Fibroblast of pulmonary artery (primary cell): ENCODE measurements at regions not wholly inside any gene's neighbourhood (a gene's known extent, or its start where the extent isn't known, plus 50 kb on each side); places are given as distances from the start of the nearest gene placed in this dataset.

Experiments used
- DNase-seq: peaks from one replicate; pipeline ENCODE4 v3.0.0-alpha.2; 2010; ENCODE audit warnings: low read depth
- H3K4me3 ChIP-seq: replicated peaks from 2 replicates; pipeline ENCODE4 v1.5.1; 2011; ENCODE audit warnings: low read depth, mild to moderate bottlenecking, control low read depth, low read length, moderate library complexity
- TF ChIP-seq, protein P1 (sequence below): IDR thresholded peaks from 2 replicates; pipeline ENCODE4 v1.5.1; 2011; ENCODE audit warnings: mild to moderate bottlenecking, control low read depth, low read length, inconsistent platforms; ENCODE audit errors: missing control alignments

GRCh38 chr17:70610161-70610560, 440.8 kb downstream of the KCNJ2 start:
- no peak for DNase-seq
- no peak overlapping the region for H3K4me3 ChIP-seq
- TF ChIP-seq, protein P1, sequence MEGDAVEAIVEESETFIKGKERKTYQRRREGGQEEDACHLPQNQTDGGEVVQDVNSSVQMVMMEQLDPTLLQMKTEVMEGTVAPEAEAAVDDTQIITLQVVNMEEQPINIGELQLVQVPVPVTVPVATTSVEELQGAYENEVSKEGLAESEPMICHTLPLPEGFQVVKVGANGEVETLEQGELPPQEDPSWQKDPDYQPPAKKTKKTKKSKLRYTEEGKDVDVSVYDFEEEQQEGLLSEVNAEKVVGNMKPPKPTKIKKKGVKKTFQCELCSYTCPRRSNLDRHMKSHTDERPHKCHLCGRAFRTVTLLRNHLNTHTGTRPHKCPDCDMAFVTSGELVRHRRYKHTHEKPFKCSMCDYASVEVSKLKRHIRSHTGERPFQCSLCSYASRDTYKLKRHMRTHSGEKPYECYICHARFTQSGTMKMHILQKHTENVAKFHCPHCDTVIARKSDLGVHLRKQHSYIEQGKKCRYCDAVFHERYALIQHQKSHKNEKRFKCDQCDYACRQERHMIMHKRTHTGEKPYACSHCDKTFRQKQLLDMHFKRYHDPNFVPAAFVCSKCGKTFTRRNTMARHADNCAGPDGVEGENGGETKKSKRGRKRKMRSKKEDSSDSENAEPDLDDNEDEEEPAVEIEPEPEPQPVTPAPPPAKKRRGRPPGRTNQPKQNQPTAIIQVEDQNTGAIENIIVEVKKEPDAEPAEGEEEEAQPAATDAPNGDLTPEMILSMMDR = no peak

DNA sequence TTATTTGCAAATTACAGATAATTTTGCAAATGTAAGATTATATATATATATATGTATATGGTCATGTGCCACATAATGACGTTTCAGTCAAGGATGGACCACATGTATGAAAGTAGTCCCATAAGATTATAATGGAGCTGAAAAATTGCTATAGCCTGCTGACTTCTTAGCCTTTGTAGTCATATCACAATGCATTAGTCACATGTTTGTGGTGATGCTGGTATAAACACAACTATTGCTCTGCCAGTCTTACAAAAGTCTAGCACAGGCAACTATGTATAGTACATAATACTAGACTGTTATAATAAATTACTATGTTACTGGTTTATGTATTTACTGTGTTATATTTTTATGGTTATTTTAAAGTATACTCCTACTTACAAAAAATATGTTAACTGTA, 444.3 kb downstream of the KCNJ2 start:
- TF ChIP-seq, protein P1 = no peak
- H3K4me3 ChIP-seq = no peak overlapping the region
- DNase-seq = no peak

DNA sequence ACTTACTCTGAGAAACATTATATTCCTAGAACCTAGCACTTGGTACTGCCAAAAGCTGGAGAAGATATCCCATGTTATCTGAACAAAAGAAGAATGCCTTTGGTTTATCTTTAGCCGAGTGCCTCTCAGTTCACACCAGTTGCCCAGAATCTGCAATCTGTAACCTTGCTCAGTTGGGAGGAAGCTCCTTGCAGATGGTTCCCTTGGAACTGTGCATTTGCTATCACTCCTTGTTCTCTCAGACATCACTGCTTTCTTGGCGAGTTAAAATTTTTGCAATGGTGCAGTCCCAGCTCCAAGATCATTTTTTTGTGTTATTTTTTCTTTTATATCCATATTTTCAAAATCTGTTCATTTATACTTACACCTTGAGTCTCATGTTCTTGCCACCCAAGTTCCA, 446.5 kb downstream of the KCNJ2 start:
- DNase-seq = no peak
- no peak overlapping the region for H3K4me3 ChIP-seq
- TF ChIP-seq, protein P1 = no peak

- DNase-seq = no peak
- no peak overlapping the region for H3K4me3 ChIP-seq
- TF ChIP-seq, protein P1 = no peak
Measured at GRCh38 chr17:70618641-70619040, 449.3 kb downstream of the KCNJ2 start.

DNA sequence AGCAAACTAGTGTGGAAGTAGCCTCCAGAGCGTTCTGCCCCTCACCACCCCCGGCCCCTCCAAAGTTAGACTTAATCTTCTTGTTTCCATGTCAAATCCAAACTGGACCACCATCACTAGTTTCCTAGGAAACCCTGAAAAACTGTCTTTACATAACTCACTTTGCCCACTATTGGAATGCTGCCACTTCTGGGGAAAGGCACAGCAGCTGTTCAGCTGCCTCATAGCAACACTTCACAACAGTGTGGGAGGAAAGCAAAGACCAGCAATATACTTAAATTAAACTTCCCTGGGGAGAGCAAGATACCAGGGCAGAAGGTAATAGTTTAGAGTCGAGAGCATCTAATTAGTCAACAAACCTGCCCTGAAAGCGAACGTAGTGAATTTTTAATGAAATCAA, 452.2 kb downstream of the KCNJ2 start:
- no peak overlapping the region for H3K4me3 ChIP-seq
- TF ChIP-seq, protein P1 = no peak
- peak; percentile 16 for DNase-seq

- H3K4me3 ChIP-seq = no peak overlapping the region
- peak; percentile 24 for DNase-seq
- TF ChIP-seq, protein P1 = peak; percentile 48
Measured at GRCh38 chr17:70622368-70623260, 453.3 kb downstream of the KCNJ2 start.

GRCh38 chr17:70624211-70624610, 454.9 kb downstream of the KCNJ2 start:
- TF ChIP-seq, protein P1 = no peak
- no peak for DNase-seq
- H3K4me3 ChIP-seq = no peak overlapping the region
